Prostate gland (tissue), 2 donors: ENCODE measurements at regions not wholly inside any gene's neighbourhood (a gene's known extent, or its start where the extent isn't known, plus 50 kb on each side); places are given as distances from the start of the nearest gene placed in this dataset.

Experiments used
- DNase-seq: peaks from one replicate; pipeline ENCODE4 v3.0.0-alpha.2; 2019; ENCODE audit warnings: low spot score
- H3K27ac ChIP-seq, 2 donors: fragments of 200-600 bp; sonication (generic); 2 replicates each; pipeline ENCODE4 v1.5.1; 2017 to 2019
- H3K27me3 ChIP-seq: fragments of 200-600 bp; sonication (generic); replicated peaks from 2 replicates; pipeline ENCODE4 v1.5.1; 2019; ENCODE audit not compliant: insufficient read depth
- H3K36me3 ChIP-seq, 2 donors: fragments of 200-600 bp; sonication (generic); 1 replicate in 1 of 2; 2 replicates in 1 of 2; pipeline versions ENCODE4 v1.5.1 to v1.8.1; 2017 to 2019
- H3K4me1 ChIP-seq: fragments of 200-600 bp; sonication (generic); replicated peaks from 2 replicates; pipeline ENCODE4 v1.5.1; 2019
- H3K4me3 ChIP-seq, 2 donors: fragments of 200-600 bp; sonication (generic); 2 replicates each; pipeline ENCODE4 v1.5.1; 2017 to 2019
- H3K9me3 ChIP-seq: fragments of 200-600 bp; sonication (generic); 2 replicates; pipeline ENCODE4 v1.5.1; 2017
- CTCF ChIP-seq, 4 experiments: fragments of 200-600 bp in 2 of 4; fragments of 450-650 bp in 2 of 4; sonication (generic) in 2 of 4; IDR thresholded peaks; 1 replicate in 3 of 4; 2 replicates in 1 of 4; pipeline ENCODE4 v1.5.1; 2016 to 2019; ENCODE audit warnings: antibody characterized with exemption in 4 of 4, mild to moderate bottlenecking in 2 of 4, moderate library complexity in 2 of 4
- POLR2A ChIP-seq: fragments of 450-650 bp; IDR thresholded peaks from one replicate; pipeline ENCODE4 v1.6.1; 2016; ENCODE audit warnings: antibody characterized with exemption, mild to moderate bottlenecking
- POLR2AphosphoS5 ChIP-seq: sonication (generic); formaldehyde crosslinking; IDR thresholded peaks from one replicate; pipeline ENCODE4 v1.6.1; 2017; ENCODE audit warnings: antibody characterized with exemption
- WGBS: methylation state at CpG from one replicate; pipeline ENCODE4 v1.1.5; 2018; 5-methylcytosine and 5-hydroxymethylcytosine counted together
- intact Hi-C: fragments of 100-400 bp; cut with DNase I; formaldehyde crosslinking; loops from one replicate; pipeline ENCODE4 v1.14.2; 2022

- no peak overlapping the region for H3K27ac ChIP-seq
- H3K27me3 ChIP-seq = no peaks in the 10 kb centered on the region
- no peaks in the 10 kb centered on the region for H3K36me3 ChIP-seq
- intact Hi-C loops = no loop called here
- 90% methylated on average over 10 of the region's 10 CpGs for WGBS
- no peak for TF ChIP-seq CTCF (IDR thresholded peaks at IDR 0.05)
- no peak for TF ChIP-seq POLR2AphosphoS5
- no peak for TF ChIP-seq POLR2A
- no peaks in the 10 kb centered on the region for H3K9me3 ChIP-seq
- no peaks in the 10 kb centered on the region for H3K4me1 ChIP-seq
- DNase-seq = no peak
- no peak overlapping the region for H3K4me3 ChIP-seq
Observed at GRCh38 chr6:10237298-10238038, 177.4 kb downstream of the TFAP2A start.

GRCh38 chr6:10235344-10235743 lies 179.5 kb downstream of the TFAP2A start:
- Histone ChIP-seq H3K4me3 (no peak overlapping the region), H3K36me3 (no peaks in the 10 kb centered on the region), H3K9me3 (no peaks in the 10 kb centered on the region), H3K4me1 (no peaks in the 10 kb centered on the region), H3K27me3 (no peaks in the 10 kb centered on the region), H3K27ac (no peak overlapping the region)
- no peak for DNase-seq
- 34% methylated on average over 4 of the region's 4 CpGs for WGBS
- intact Hi-C loops = no loop called here
- no peak for TF ChIP-seq POLR2A
- no peak for TF ChIP-seq POLR2AphosphoS5
- no peak for TF ChIP-seq CTCF (IDR thresholded peaks at IDR 0.05)

- no peak for DNase-seq
- Histone ChIP-seq H3K27ac (no peak overlapping the region), H3K27me3 (no peaks in the 10 kb centered on the region), H3K9me3 (no peaks in the 10 kb centered on the region), H3K36me3 (no peaks in the 10 kb centered on the region), H3K4me3 (no peak overlapping the region), H3K4me1 (no peaks in the 10 kb centered on the region)
- TF ChIP-seq CTCF (IDR thresholded peaks at IDR 0.05) = no peak
- TF ChIP-seq POLR2AphosphoS5 = no peak
- TF ChIP-seq POLR2A = no peak
- intact Hi-C loops = no loop called here
Observed at GRCh38 chr6:10230531-10230930, 184.3 kb downstream of the TFAP2A start.

GRCh38 chr6:10223841-10224240 lies 191.0 kb downstream of the TFAP2A start:
- H3K4me1 ChIP-seq = no peaks in the 10 kb centered on the region
- intact Hi-C loops = no loop called here
- no peaks in the 10 kb centered on the region for H3K27me3 ChIP-seq
- H3K4me3 ChIP-seq = no peak overlapping the region
- no peaks in the 10 kb centered on the region for H3K36me3 ChIP-seq
- no peaks in the 10 kb centered on the region for H3K9me3 ChIP-seq
- no peak overlapping the region for H3K27ac ChIP-seq
- no peak for DNase-seq
- TF ChIP-seq CTCF (IDR thresholded peaks at IDR 0.05) = no peak
- no peak for TF ChIP-seq POLR2AphosphoS5
- no peak for TF ChIP-seq POLR2A
- 93% methylated on average over 4 of the region's 4 CpGs for WGBS

GRCh38 chr6:10221178-10221577 lies 193.7 kb downstream of the TFAP2A start:
- 44% methylated on average over 5 of the region's 5 CpGs for WGBS
- no peak overlapping the region for H3K27ac ChIP-seq
- intact Hi-C loops = no loop called here
- H3K4me1 ChIP-seq = no peaks in the 10 kb centered on the region
- no peaks in the 10 kb centered on the region for H3K27me3 ChIP-seq
- no peak overlapping the region for H3K4me3 ChIP-seq
- no peaks in the 10 kb centered on the region for H3K9me3 ChIP-seq
- no peak for DNase-seq
- H3K36me3 ChIP-seq = no peaks in the 10 kb centered on the region
- no peak for TF ChIP-seq POLR2A
